IPS DF 4.7 (cell line): ENCODE measurements at regions not wholly inside any gene's neighbourhood (a gene's known extent, or its start where the extent isn't known, plus 50 kb on each side); places are given as distances from the start of the nearest gene placed in this dataset.

Source experiments
- DNase-seq: peaks from one replicate; pipeline ENCODE4 v3.0.0-alpha.2; 2013; ENCODE audit warnings: low spot score; ENCODE audit errors: extremely low read depth

- no peak for DNase-seq
These were observed 151.7 kb upstream of the TBL1X start for GRCh38 chrX:9312922-9313867.

GRCh38 chrX:9315086-9315485 is 149.8 kb upstream of the TBL1X start:
- no peak for DNase-seq

DNA sequence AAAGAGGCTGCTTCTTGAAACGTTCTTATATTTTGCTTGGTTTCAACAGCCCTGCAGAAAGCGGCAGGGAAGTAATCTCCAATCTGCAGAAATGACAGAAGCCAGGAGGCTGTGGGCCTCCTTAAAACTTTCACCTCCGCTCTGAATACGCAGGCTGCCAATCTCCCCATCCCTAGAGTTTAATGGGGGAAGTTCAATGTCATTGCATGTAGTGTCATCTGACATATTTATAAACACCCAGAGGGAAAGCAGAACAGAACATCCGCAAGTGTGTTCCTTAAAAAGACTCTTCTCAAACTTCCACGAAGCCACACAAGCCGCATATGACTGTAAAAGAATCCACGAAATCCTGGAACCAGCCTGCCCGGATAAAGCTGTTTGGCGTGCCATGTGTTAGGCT is 148.8 kb upstream of the TBL1X start:
- no peak for DNase-seq

- no peak for DNase-seq
These were observed 147.7 kb upstream of the TBL1X start for GRCh38 chrX:9317176-9317575.

DNA sequence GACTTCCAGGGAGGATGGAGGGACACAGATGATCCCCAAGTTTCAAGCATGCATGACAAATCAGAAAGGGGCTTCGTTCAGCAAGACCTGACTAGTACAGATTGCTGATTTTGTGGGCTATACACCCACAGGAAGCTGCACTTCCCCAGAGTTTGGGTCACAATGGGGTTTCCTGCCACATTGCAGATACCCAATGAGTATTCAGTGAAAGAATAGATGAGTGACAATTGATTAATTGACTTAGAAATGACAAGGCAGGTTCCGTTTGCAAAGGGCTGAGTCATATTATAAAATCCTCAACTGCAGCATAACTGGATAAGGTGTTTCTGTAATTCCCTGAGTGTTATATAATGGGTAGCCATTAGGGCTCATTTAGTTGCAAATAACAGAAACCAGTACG is 146.6 kb upstream of the TBL1X start:
- DNase-seq: no peak

- no peak for DNase-seq
These were observed 146.1 kb upstream of the TBL1X start for GRCh38 chrX:9318766-9319165.

- no peak for DNase-seq
These were observed 143.9 kb upstream of the TBL1X start for GRCh38 chrX:9320940-9321339.

- DNase-seq: no peak
These were observed 140.2 kb upstream of the TBL1X start for GRCh38 chrX:9324676-9325075.

DNA sequence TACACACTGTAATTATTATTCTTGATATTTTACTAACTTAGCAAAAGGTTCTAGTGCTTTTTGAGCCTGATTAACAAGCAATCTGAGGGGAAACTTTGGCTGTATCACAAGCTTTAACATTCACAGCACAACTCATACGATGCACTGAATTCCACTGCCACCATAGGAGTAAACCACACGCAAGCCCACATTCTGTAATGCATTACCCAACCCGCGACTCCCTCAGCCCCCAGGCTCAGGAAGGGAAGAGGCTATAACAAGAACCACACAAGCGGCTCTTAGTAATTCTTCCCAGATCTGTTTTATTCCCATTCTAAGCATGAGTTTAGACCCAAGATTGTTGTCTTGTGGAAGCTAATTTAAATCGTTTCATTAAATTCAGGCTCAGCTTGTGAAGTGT is 138.5 kb upstream of the TBL1X start:
- DNase-seq: no peak

GRCh38 chrX:9327086-9327746 is 137.6 kb upstream of the TBL1X start:
- no peak for DNase-seq

DNA sequence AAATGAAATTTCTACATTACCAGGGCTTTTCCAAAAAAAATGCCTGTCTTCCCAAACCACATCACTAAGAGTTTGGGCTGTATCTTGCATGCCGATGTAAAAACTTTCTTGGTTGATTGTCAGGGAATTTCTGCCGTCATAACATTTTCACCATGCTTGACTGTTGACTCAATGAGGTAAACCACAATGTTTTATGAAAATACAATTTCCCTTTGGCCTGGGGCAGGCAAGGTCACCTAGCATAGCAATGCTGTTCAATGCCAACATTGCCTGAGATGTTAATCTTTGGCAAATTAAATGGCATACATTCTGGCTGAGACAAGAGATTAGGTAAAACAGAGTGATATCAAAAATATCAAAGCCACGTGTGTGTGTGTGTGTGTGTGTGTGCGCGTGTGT is 137.1 kb upstream of the TBL1X start:
- no peak for DNase-seq

DNA sequence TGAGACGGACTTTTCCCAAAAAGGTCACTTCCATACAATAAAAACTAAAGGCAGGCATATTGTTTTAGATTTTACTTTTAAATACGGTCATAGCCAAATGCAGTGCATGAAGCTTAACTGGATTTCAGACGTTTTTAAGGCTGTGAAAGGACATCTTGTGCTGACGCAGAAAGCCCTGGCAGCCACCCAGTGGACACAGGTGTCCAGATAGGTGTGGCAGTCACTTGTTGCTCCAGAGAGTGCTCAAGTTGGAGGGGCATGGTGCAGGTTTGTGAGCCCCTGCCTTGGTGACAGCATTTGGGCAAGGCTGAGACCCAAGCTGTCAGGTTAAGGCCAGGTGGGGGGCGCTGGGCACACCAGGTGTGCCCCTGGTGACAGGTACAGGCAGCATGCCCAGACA is 135.8 kb upstream of the TBL1X start:
- no peak for DNase-seq

DNA sequence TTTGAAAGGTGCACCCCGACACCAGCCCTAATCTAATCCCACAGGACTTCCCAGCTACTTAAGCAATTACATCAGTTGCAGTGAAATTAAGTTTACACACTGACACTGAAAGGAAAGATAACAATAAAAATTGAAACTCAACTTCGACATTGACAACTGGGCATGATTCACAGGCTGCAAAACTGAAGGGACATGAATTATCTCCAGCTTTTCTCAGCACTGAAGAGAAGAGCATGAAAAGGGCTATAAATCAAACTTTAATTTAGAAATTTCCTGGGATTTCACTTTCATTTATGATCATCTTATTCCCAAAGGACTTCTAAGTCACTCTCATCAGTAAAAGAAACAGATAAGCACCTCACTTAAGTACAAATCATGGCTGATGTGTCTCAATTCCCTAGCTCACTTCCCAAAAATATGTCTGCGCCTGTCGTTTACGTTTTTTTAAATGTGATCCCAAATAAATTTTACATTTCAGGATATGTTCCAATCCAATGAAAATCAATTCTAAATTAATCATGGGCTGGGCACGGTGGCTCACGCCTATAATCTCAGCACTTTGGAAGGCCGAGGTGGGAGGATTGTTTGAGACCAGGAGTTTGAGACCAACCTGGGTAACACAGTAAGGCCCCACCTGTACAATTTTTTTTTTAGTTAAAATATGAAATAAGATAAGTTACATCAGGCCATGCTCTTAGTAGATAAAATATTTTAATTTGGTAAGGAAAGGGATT is 134.4 kb upstream of the TBL1X start:
- DNase-seq: no peak

GRCh38 chrX:9333873-9334560 is 130.8 kb upstream of the TBL1X start:
- no peak for DNase-seq

GRCh38 chrX:9335251-9335650 is 129.6 kb upstream of the TBL1X start:
- no peak for DNase-seq

- no peak for DNase-seq
These were observed 128.4 kb upstream of the TBL1X start for GRCh38 chrX:9336456-9336855.

GRCh38 chrX:9337046-9337445 is 127.8 kb upstream of the TBL1X start:
- DNase-seq: no peak

DNA sequence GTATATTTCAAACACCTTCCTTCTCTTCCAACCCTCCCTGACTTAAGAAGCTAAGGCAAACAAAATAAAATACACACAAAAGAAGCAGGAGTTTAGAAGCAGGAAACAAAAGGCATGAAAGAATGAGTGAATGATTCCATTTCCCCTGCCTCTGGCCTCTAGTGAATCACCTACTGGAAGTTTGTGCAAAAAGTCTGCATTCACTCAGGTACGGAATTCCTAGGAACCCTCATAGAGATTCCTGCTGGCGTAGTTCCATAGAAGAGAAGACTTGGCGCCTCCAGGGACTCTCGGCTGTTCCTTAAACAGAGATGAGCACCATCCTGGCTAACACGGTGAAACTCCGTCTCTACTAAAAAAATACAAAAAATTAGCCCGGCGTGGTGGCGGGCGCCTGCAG is 125.9 kb upstream of the TBL1X start:
- no peak for DNase-seq

- DNase-seq: no peak
These were observed 125.0 kb upstream of the TBL1X start for GRCh38 chrX:9339603-9340491.

GRCh38 chrX:9340598-9341290 is 124.1 kb upstream of the TBL1X start:
- no peak for DNase-seq
